Stimulated activated CD4-positive, alpha-beta T cell treated with anti-CD3 and anti-CD28 coated beads, Interleukin-12 subunit alpha, Interleukin-12 subunit beta, amount 100 ng/mL, for 24 hours (primary cell): ENCODE measurements at regions not wholly inside any gene's neighbourhood (a gene's known extent, or its start where the extent isn't known, plus 50 kb on each side); places are given as distances from the start of the nearest gene placed in this dataset.

Experiments
- DNase-seq, 2 experiments: peaks; one replicate each; pipeline ENCODE4 v3.0.0-alpha.2; 2020; ENCODE audit warnings: low read depth in 2 of 2

GRCh38 chr13:111555903-111556302 lies 235.5 kb downstream of the TEX29 start:
- DNase-seq = no peak

GRCh38 chr13:111556496-111556895 lies 236.1 kb downstream of the TEX29 start:
- no peak for DNase-seq

GRCh38 chr13:111557921-111558699 lies 237.7 kb downstream of the TEX29 start:
- no peak for DNase-seq

- no peak for DNase-seq
These were observed 238.3 kb downstream of the TEX29 start for GRCh38 chr13:111558700-111559088.

- no peak for DNase-seq
These were observed 239.4 kb downstream of the TEX29 start for GRCh38 chr13:111559612-111560403.

- no peak for DNase-seq
These were observed 240.8 kb downstream of the TEX29 start for GRCh38 chr13:111561091-111561781.

- DNase-seq = no peak
These were observed 242.3 kb downstream of the TEX29 start for GRCh38 chr13:111562716-111563115.

GRCh38 chr13:111564606-111565005 lies 244.2 kb downstream of the TEX29 start:
- DNase-seq = no peak

GRCh38 chr13:111565400-111565799 lies 245.0 kb downstream of the TEX29 start:
- no peak for DNase-seq

- DNase-seq = no peak
These were observed 246.1 kb downstream of the TEX29 start for GRCh38 chr13:111566567-111566966.

- DNase-seq = no peak
These were observed 247.2 kb downstream of the TEX29 start for GRCh38 chr13:111567637-111568036.

- no peak for DNase-seq
These were observed 247.8 kb downstream of the TEX29 start for GRCh38 chr13:111568290-111568689.

- no peak for DNase-seq
These were observed 250.5 kb downstream of the TEX29 start for GRCh38 chr13:111570911-111571310.

- DNase-seq = no peak
These were observed 252.7 kb downstream of the TEX29 start for GRCh38 chr13:111572956-111573761.

GRCh38 chr13:111573801-111574200 lies 253.4 kb downstream of the TEX29 start:
- no peak for DNase-seq

GRCh38 chr13:111575276-111575675 lies 254.8 kb downstream of the TEX29 start:
- DNase-seq = no peak

GRCh38 chr13:111575719-111576118 lies 255.3 kb downstream of the TEX29 start:
- DNase-seq = no peak

GRCh38 chr13:111577208-111577828 lies 256.9 kb downstream of the TEX29 start:
- DNase-seq = no peak

GRCh38 chr13:111577956-111578605 lies 257.6 kb downstream of the TEX29 start:
- no peak for DNase-seq

GRCh38 chr13:111584101-111584672 lies 263.7 kb downstream of the TEX29 start:
- DNase-seq = no peak
